ENCODE measurements at regions not wholly inside any gene's neighbourhood (a gene's known extent, or its start where the extent isn't known, plus 50 kb on each side); places are given as distances from the start of the nearest gene placed in this dataset.

- Histone ChIP-seq H3K27me3 (ENCODE audit: insufficient read depth) (no peaks in the 10 kb centered on the region), H3K79me2 (replicated peaks; ENCODE audit: insufficient read depth) (no peaks in the 10 kb centered on the region), H3K36me3 (ENCODE audit: insufficient read depth) (no peaks in the 10 kb centered on the region), H3K4me1 (ENCODE audit: insufficient read depth) (peaks cover 19% of the 10 kb centered on the region), H3K27ac (ENCODE audit: low read depth) (no peak overlapping the region), H4K20me1 (replicated peaks; ENCODE audit: insufficient read depth) (no peaks in the 10 kb centered on the region), H3K4me2 (no peak overlapping the region), H3F3A (replicated peaks; ENCODE audit: low read depth) (no peaks in the 10 kb centered on the region), H3K9me2 (ENCODE audit: insufficient read depth) (no peaks in the 10 kb centered on the region), H2AFZ (no peak overlapping the region), H3K4me3 (no peak overlapping the region)
- DNase-seq (ENCODE audit: low spot score) (no peak), ATAC-seq (no peak)
- Mint-ChIP-seq H3K9me3 (no peaks in the 10 kb centered on the region), H3K36me3 (ENCODE audit: low read depth) (no peaks in the 10 kb centered on the region), H3K27me3 (ENCODE audit: insufficient read depth, low read depth, poor library complexity) (no peaks in the 10 kb centered on the region), H3K4me1 (peaks cover 18% of the 10 kb centered on the region), H3K4me3 (no peak overlapping the region), H3K27ac (no peak overlapping the region)
- no peak for TF ChIP-seq ETS1 (IDR thresholded peaks at IDR 0.05)
- TF ChIP-seq JUNB (IDR thresholded peaks at IDR 0.05; ENCODE audit: unreplicated experiment): no peak
- TF ChIP-seq CTCF (conservative IDR thresholded peaks at IDR 0.05; ENCODE audit: low read depth in 2 of 2): no peak
- no peak for TF ChIP-seq STAT1 (IDR thresholded peaks at IDR 0.05; ENCODE audit: unreplicated experiment)
Observed at GRCh38 chr7:19403691-19404090, 258.5 kb upstream of the FERD3L start.

GRCh38 chr7:19401461-19401860, 256.2 kb upstream of the FERD3L start:
- no peak for ATAC-seq
- Histone ChIP-seq H3K4me3 (no peak overlapping the region), H4K20me1 (replicated peaks; ENCODE audit: insufficient read depth) (no peaks in the 10 kb centered on the region), H3K4me2 (no peak overlapping the region), H3K27ac (ENCODE audit: low read depth) (no peak overlapping the region), H2AFZ (no peak overlapping the region), H3K79me2 (replicated peaks; ENCODE audit: insufficient read depth) (no peaks in the 10 kb centered on the region), H3K4me1 (ENCODE audit: insufficient read depth) (peaks cover 18% of the 10 kb centered on the region), H3K36me3 (ENCODE audit: insufficient read depth) (no peaks in the 10 kb centered on the region), H3K27me3 (ENCODE audit: insufficient read depth) (no peaks in the 10 kb centered on the region), H3F3A (replicated peaks; ENCODE audit: low read depth) (no peaks in the 10 kb centered on the region), H3K9me2 (ENCODE audit: insufficient read depth) (no peaks in the 10 kb centered on the region)
- peaks cover 25% of the 10 kb centered on the region for H3K4me1 Mint-ChIP-seq
- H3K4me3 Mint-ChIP-seq: no peak overlapping the region
- no peak overlapping the region for H3K27ac Mint-ChIP-seq
- H3K9me3 Mint-ChIP-seq: no peaks in the 10 kb centered on the region
- no peaks in the 10 kb centered on the region for H3K27me3 Mint-ChIP-seq (ENCODE audit: insufficient read depth, low read depth, poor library complexity)
- no peaks in the 10 kb centered on the region for H3K36me3 Mint-ChIP-seq (ENCODE audit: low read depth)
- no peak for DNase-seq (ENCODE audit: low spot score)
- TF ChIP-seq ETS1 (IDR thresholded peaks at IDR 0.05) (no peak), CREB1 (CRISPR knock-in tag; IDR thresholded peaks at IDR 0.05; ENCODE audit: low read depth) (no peak), ZNF114 (CRISPR knock-in tag; IDR thresholded peaks at IDR 0.05) (no peak), ZNF462 (CRISPR knock-in tag; IDR thresholded peaks at IDR 0.05) (no peak), ZNF331 (CRISPR knock-in tag; IDR thresholded peaks at IDR 0.05; ENCODE audit: low read depth) (no peak), POLR2AphosphoS5 (IDR thresholded peaks at IDR 0.05; ENCODE audit: low read depth) (no peak), EZH2phosphoT487 (IDR thresholded peaks at IDR 0.05; ENCODE audit: unreplicated experiment) (no peak)
